ENCODE measurements at regions not wholly inside any gene's neighbourhood (a gene's known extent, or its start where the extent isn't known, plus 50 kb on each side); places are given as distances from the start of the nearest gene placed in this dataset.
"Not testable (repeated sequence)": the region's sequence is repeated elsewhere in the genome, so short reads cannot be mapped to it uniquely, and the experiment has no call there.

- Histone ChIP-seq H3K9me3 (no peaks in the 10 kb centered on the region), H3K4me3 (no peak overlapping the region), H3K27me3 (no peaks in the 10 kb centered on the region), H3K4me1 (ENCODE audit: insufficient read depth) (no peaks in the 10 kb centered on the region), H3K27ac (no peak overlapping the region), H3K36me3 (no peaks in the 10 kb centered on the region)
- intact Hi-C loops (cut with DNase I), result no loop called here
- no peak for TF ChIP-seq CTCF (IDR thresholded peaks at IDR 0.05)
- no peak for TF ChIP-seq EP300 (IDR thresholded peaks at IDR 0.05)
- TF ChIP-seq POLR2A (IDR thresholded peaks at IDR 0.05), result no peak
- DNase-seq, result no peak
- WGBS, 3 donors, result 88 to 92% (median 90%) methylated on average over 8 of the region's 8 CpGs
These were observed 695.2 kb downstream of the GRXCR1 start for GRCh38 chr4:43587758-43588157.

- intact Hi-C loops (cut with DNase I), result no loop called here
- Histone ChIP-seq H3K27ac (no peak overlapping the region), H3K4me1 (ENCODE audit: insufficient read depth) (no peaks in the 10 kb centered on the region), H3K27me3 (no peaks in the 10 kb centered on the region), H3K9me3 (no peaks in the 10 kb centered on the region), H3K36me3 (no peaks in the 10 kb centered on the region), H3K4me3 (no peak overlapping the region)
- TF ChIP-seq POLR2A (IDR thresholded peaks at IDR 0.05) (no peak), CTCF (IDR thresholded peaks at IDR 0.05) (no peak), EP300 (IDR thresholded peaks at IDR 0.05) (no peak)
- no peak for DNase-seq
These were observed 714.9 kb downstream of the GRXCR1 start for GRCh38 chr4:43607400-43607799.

- H3K4me1 ChIP-seq (ENCODE audit: insufficient read depth), result no peaks in the 10 kb centered on the region
- H3K9me3 ChIP-seq, result no peaks in the 10 kb centered on the region
- no peak overlapping the region for H3K4me3 ChIP-seq
- intact Hi-C loops (cut with DNase I), result no loop called here
- no peak for DNase-seq
- TF ChIP-seq EP300 (IDR thresholded peaks at IDR 0.05) (no peak), POLR2A (IDR thresholded peaks at IDR 0.05) (no peak)
- WGBS, 3 donors, result 60 to 73% (median 68%) methylated on average over 4 of the region's 4 CpGs
- H3K27ac ChIP-seq, result no peak overlapping the region
- no peaks in the 10 kb centered on the region for H3K36me3 ChIP-seq
- H3K27me3 ChIP-seq, result no peaks in the 10 kb centered on the region
These were observed 715.4 kb downstream of the GRXCR1 start for GRCh38 chr4:43607827-43608461.

DNA sequence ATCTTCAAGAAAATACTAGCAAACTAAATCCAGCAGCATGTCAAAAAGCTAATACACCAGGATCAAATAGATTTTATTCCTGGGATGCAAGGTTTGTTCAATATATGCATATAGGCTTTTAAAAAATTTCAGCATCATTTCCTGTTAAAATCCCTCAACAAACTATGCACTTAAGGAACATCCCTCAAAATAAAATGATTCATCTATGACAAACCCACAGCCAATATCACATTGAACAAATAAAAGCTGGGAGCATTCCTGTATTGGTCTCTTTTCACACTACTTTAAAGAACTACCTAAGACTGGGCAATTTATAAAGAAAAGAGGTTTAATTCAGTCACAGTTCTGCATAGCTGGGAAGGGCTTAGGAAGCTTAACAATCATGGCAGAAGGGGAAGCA lies 726.7 kb downstream of the GRXCR1 start:
- H3K4me1 ChIP-seq (ENCODE audit: insufficient read depth), result no peaks in the 10 kb centered on the region
- H3K4me3 ChIP-seq, result no peak overlapping the region
- intact Hi-C loops (cut with DNase I), result no loop called here

DNA sequence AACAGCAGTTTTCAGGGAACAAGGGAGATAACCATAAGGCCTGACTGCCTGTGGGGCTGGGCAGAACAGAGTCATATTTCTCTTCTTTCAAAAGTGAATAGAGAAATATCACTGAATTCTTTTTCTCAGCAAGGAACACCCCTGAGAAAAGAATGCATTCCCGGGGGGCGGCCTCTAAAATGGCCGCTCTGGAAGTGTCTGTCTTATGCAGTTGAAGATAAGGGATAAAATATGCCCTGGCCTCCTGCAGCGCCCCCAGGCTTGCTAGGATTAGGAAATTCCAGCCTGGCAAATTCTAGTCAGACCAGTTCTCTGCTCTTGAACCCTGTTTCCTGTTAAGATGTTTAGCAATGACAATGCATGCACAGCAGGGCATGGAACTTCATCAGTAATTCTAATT lies 745.4 kb downstream of the GRXCR1 start:
- H3K9me3 ChIP-seq; H3K4me1 ChIP-seq (ENCODE audit: insufficient read depth); intact Hi-C loops (cut with DNase I); H3K27me3 ChIP-seq; H3K36me3 ChIP-seq; H3K27ac ChIP-seq; H3K4me3 ChIP-seq; DNase-seq: not testable (repeated sequence)
- WGBS, 3 donors, result 79 to 92% (median 91%) methylated on average over 4 of the region's 4 CpGs

More for the DNA sequence above, 726.7 kb downstream of the GRXCR1 start:
- TF ChIP-seq CTCF (IDR thresholded peaks at IDR 0.05) (no peak), POLR2A (IDR thresholded peaks at IDR 0.05) (no peak), EP300 (IDR thresholded peaks at IDR 0.05) (no peak)
- H3K9me3 ChIP-seq, result no peaks in the 10 kb centered on the region
- DNase-seq, result no peak
- no peaks in the 10 kb centered on the region for H3K36me3 ChIP-seq
- H3K27ac ChIP-seq, result no peak overlapping the region
- H3K27me3 ChIP-seq, result no peaks in the 10 kb centered on the region
